Sigmoid colon (tissue), 4 donors: ENCODE measurements at regions not wholly inside any gene's neighbourhood (a gene's known extent, or its start where the extent isn't known, plus 50 kb on each side); places are given as distances from the start of the nearest gene placed in this dataset.
"Not testable (repeated sequence)": the region's sequence is repeated elsewhere in the genome, so short reads cannot be mapped to it uniquely, and the experiment has no call there.

ENCODE experiments used
- EP300 ChIP-seq, 4 donors: sonication (generic); formaldehyde crosslinking; IDR thresholded peaks; one replicate each; pipeline ENCODE4 v1.6.1; 2017; ENCODE audit warnings: antibody characterized with exemption in 4 of 4
- POLR2A ChIP-seq, 2 donors: fragments of 450-650 bp; IDR thresholded peaks; one replicate each; pipeline ENCODE4 v1.6.1; 2016; ENCODE audit warnings: antibody characterized with exemption in 2 of 2, mild to moderate bottlenecking in 2 of 2, moderate library complexity in 2 of 2
- TF ChIP-seq, protein P1 (sequence below), 4 experiments: fragments of 450-650 bp in 3 of 4; fragments of 200-600 bp in 1 of 4; IDR thresholded peaks; one replicate each; pipeline ENCODE4 v1.5.1; 2016 to 2019; ENCODE audit warnings: antibody characterized with exemption in 4 of 4, mild to moderate bottlenecking in 3 of 4, moderate library complexity in 2 of 4

DNA sequence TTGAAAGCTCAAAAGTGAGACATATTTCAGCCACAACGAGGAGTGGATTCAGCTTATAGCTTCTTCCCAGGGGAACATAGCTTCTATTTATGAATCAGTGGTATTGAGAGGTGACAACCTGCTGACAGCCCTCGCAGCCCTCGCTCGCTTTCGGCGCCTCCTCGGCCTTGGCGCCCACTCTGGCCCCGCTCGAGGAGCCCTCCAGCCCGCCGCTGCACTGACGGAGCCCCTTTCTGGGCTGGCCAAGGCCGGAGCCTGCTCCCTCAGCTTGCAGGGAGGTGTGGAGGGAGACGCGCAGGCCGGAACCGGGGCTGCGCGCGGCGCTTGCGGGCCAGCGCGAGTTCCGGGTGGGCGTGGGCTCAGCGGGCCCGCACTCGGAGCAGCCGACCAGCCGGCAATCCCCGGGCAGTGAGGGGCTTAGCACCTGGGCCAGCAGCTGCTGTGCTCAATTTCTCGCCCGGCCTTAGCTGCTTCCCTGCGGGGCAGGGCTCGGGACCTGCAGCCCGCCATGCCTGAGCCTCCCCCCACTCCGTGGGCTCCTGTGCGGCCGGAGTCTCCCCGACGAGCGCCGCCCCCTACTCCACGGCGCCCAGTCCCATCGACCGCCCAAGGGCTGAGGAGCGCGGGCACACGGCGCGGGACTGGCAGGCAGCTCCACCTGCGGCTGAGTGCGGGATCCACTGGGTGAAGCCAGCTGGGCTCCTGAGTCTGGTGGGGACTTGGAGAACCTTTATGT lies 207.9 kb upstream of the RFX3 start:
- TF ChIP-seq, protein P1, sequence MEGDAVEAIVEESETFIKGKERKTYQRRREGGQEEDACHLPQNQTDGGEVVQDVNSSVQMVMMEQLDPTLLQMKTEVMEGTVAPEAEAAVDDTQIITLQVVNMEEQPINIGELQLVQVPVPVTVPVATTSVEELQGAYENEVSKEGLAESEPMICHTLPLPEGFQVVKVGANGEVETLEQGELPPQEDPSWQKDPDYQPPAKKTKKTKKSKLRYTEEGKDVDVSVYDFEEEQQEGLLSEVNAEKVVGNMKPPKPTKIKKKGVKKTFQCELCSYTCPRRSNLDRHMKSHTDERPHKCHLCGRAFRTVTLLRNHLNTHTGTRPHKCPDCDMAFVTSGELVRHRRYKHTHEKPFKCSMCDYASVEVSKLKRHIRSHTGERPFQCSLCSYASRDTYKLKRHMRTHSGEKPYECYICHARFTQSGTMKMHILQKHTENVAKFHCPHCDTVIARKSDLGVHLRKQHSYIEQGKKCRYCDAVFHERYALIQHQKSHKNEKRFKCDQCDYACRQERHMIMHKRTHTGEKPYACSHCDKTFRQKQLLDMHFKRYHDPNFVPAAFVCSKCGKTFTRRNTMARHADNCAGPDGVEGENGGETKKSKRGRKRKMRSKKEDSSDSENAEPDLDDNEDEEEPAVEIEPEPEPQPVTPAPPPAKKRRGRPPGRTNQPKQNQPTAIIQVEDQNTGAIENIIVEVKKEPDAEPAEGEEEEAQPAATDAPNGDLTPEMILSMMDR (IDR thresholded peaks at IDR 0.05): not testable (repeated sequence)
- TF ChIP-seq POLR2A, EP300 (IDR thresholded peaks at IDR 0.05): not testable (repeated sequence)
